ENCODE measurements at regions not wholly inside any gene's neighbourhood (a gene's known extent, or its start where the extent isn't known, plus 50 kb on each side); places are given as distances from the start of the nearest gene placed in this dataset.
A peak's percentile ranks its signal among the peaks of the same experiment; 100 is the strongest.

GRCh38 chr14:103273745-103274615, 60.1 kb upstream of the EIF5 start:
- no peak overlapping the region for H3K9ac ChIP-seq (replicated peaks; ENCODE audit: extremely low read depth, insufficient read depth, low read length)
- H3K4me1 ChIP-seq (ENCODE audit: control insufficient read depth, extremely low read depth, insufficient read depth, low read length): no peaks in the 10 kb centered on the region
- no peak for DNase-seq (ENCODE audit: low read depth, low spot score)
- no peak overlapping the region for H3K4me3 ChIP-seq (replicated peaks in 1 of 3; ENCODE audit: insufficient read depth in 1 of 3, low read depth in 1 of 3, low read length in 3 of 3)
- no peaks in the 10 kb centered on the region for H3K36me3 ChIP-seq (ENCODE audit: control insufficient read depth in 2 of 2, extremely low read depth in 1 of 2, insufficient read depth in 2 of 2, low read length in 2 of 2)
- no peak for FAIRE-seq
- BruUV-seq (replicated peaks): no TSS peak
- H3K4me2 ChIP-seq (ENCODE audit: insufficient read depth, low read length): no peak overlapping the region
- ChIA-PET CTCF (interaction anchor here (1.2 kb wide), 1 partner anchor 169 kb away, joined by 4 read pairs; no protein-coding TSS in a partner anchor), POLR2A (no interaction called here)
- no peaks in the 10 kb centered on the region for H3K79me2 ChIP-seq (ENCODE audit: control insufficient read depth, insufficient read depth, low read length)
- no peak overlapping the region for H3K27ac ChIP-seq (ENCODE audit: insufficient read depth, low read depth, low read length)
- peaks cover 30 to 61% of the 10 kb centered on the region in 2 experiments for H3K27me3 ChIP-seq (ENCODE audit: control insufficient read depth in 2 of 2, insufficient read depth in 2 of 2, low read length in 2 of 2)
- no peaks in the 10 kb centered on the region for H3K9me3 ChIP-seq (replicated peaks; ENCODE audit: control insufficient read depth, insufficient read depth, low read length)
- H3K9me1 ChIP-seq (replicated peaks; ENCODE audit: control insufficient read depth, extremely low read depth, insufficient read depth, low read length): no peaks in the 10 kb centered on the region
- intact Hi-C loops (cut with micrococcal nuclease) (no loop called here), dilution Hi-C loops (cut with MboI; ENCODE audit: extremely low pct_ligation_motif_present, low sequenced_read_pairs) (no loop called here)
- TF ChIP-seq MAX (IDR thresholded peaks at IDR 0.05; ENCODE audit: insufficient read depth, insufficient read length) (no peak), EZH2 (IDR thresholded peaks at IDR 0.05; ENCODE audit: borderline replicate concordance, low read depth, low read length, severe bottlenecking) (peak; percentile 81), CTCF (IDR thresholded peaks at IDR 0.05; ENCODE audit: extremely low read depth in 1 of 2, insufficient read depth in 1 of 2, low read depth in 1 of 2, low read length in 2 of 2) (no peak), FOS (IDR thresholded peaks at IDR 0.05; ENCODE audit: borderline replicate concordance, insufficient read depth, low read length) (no peak), POLR2AphosphoS5 (IDR thresholded peaks at IDR 0.05; ENCODE audit: insufficient read depth, low read depth, low read length) (no peak), POLR2A (IDR thresholded peaks at IDR 0.05; ENCODE audit: low read depth, low read length) (no peak), GATA2 (IDR thresholded peaks at IDR 0.05; ENCODE audit: insufficient read depth, insufficient read length, low read depth, low read length) (no peak), JUN (IDR thresholded peaks at IDR 0.05; ENCODE audit: borderline replicate concordance, insufficient read depth, insufficient read length, low read depth) (no peak), MYC (IDR thresholded peaks at IDR 0.05; ENCODE audit: low read depth, low read length) (no peak)
- H4K20me1 ChIP-seq (replicated peaks; ENCODE audit: control insufficient read depth, extremely low read depth, insufficient read depth, low read length): no peaks in the 10 kb centered on the region
- no peak overlapping the region for H2AFZ ChIP-seq (ENCODE audit: low read depth, low read length)

Data from endothelial cell of umbilical vein (primary cell).